ENCODE measurements at regions not wholly inside any gene's neighbourhood (a gene's known extent, or its start where the extent isn't known, plus 50 kb on each side); places are given as distances from the start of the nearest gene placed in this dataset.

DNA sequence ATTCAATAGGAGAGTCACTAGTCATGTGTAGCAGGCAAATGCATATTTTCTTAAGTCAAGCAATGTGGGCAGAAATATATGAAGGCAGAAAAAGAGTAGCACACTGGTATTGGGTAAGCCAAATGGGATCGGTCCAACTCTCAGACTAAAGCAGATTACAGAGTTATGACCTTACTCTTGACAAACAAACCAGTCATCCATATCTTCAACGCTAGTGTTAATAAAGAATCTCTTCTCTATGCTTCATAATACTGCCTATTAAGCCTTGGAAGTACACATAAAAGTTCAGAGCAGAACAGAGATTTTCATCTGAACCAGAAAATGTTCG is 320.2 kb upstream of the JARID2 start:
- DNase-seq (ENCODE audit: low read depth in 2 of 2), result no peak

DNA sequence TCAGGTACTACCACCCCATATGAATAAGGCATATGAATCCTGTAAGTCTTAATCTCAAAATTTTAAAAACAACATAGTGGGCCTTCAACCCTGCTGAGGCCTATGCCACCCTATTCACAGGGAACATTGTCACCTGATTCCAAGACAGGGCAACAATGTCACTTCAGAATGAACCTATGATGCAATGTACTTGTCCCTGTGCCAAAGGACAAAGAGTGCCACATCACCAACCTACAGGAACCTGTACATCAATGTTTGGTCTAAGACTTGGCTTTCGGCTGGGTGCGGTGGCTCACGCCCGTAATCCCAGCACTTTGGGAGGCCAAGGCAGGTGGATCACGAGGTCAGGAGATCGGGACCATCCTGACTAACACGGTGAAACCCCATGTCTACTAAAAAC is 318.5 kb upstream of the JARID2 start:
- no peak for DNase-seq (ENCODE audit: low read depth in 2 of 2)

DNA sequence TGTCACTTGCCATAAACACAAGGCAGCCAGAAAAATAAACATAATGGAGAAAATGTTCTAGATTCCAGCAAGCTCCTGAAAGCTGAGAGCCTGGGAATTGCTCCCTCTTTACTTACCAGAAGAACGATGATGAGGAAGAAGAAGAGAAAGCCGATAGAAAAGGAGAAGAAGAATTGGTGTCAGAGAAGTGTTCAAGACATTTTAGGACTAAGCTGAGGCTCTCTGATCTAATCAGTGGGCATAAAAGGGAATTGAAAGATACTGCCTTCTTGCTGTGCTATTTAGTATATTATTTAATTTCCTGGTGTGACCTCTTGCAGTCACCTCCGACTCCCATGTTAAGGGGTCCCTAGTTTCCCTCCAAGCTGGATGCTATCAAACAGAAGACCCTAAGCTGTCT is 316.6 kb upstream of the JARID2 start:
- no peak for DNase-seq (ENCODE audit: low read depth in 2 of 2)

DNA sequence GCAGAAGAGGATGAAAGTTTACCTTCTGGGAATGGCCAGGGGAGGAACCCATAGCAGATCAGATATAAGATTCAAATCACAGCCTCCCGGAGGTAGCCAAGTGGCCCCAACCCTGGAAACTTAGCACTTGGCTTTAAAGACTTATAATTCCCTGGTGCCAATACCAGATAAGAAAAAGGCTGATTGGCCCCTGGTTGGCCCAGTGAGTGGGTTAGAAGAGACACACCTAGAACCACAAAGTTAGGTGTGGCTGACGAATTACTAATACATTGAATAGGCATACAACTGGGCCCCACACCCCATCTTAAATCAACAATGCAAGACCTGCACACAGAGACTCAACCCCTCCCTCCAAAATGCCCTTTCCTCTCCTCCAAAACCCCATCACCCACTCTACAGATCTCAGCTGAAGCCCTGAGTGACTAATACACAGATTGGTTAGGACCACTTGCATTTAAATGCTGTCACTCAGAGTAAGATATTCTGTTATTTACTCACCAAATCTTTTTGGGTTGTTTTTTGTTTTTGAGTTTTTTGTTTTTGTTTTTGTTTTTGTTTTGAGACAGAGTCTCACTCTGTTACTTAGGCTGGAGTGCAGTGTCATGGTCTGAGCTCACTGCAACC is 315.4 kb upstream of the JARID2 start:
- DNase-seq (ENCODE audit: low read depth in 2 of 2), result no peak

DNA sequence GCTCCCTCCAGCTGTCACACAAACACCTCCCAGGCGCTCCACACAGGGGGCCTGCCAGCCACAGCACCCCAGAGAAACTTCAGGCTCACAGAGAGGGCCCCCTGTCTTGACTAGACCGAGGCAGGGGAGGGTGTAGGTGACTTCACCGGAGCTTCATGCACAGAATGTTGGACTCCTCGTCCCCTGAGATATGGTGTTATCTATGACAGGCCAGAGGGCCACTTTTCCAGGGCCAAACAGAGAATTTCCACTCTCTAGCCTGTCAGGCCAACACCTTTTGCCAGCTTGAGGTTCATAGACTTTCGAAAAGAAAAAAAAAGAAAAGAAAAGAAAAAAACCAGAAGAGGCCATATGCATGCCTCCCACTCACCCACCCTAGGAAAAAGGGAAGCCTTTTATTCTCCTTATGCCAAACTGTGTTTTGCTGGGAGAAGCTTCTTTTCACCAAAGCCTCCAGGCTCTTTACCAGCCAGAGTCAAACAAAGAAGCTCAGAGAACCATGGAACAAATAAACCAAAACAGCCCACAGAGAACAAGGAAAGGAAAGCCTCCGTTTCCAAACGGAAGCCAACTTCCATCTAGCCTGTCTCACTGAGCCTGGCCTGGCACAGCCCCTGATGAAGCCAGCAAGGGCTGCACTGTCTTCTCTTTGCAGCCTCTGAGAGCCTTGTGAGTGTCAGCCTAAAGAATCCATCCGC is 313.2 kb upstream of the JARID2 start:
- no peak for DNase-seq (ENCODE audit: low read depth in 2 of 2)

DNA sequence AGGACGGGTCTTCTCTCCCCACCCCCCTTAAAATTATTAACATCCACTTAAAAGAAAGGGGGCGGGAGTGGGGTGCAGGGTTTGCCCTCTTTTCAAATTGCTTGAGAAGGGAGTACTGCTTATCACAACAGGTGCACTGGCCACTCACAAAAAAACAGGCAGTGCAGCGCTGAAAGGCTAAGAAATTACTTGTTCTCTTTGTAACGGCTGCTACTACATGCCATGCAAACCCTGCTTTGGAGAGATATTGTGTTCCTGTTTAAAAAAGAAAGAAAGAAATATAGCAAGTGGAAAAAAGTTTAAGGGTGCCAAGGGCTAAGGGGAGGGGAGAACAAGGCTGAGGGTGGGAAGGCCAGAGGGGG is 312.7 kb upstream of the JARID2 start:
- DNase-seq (ENCODE audit: low read depth in 2 of 2), result no peak

DNA sequence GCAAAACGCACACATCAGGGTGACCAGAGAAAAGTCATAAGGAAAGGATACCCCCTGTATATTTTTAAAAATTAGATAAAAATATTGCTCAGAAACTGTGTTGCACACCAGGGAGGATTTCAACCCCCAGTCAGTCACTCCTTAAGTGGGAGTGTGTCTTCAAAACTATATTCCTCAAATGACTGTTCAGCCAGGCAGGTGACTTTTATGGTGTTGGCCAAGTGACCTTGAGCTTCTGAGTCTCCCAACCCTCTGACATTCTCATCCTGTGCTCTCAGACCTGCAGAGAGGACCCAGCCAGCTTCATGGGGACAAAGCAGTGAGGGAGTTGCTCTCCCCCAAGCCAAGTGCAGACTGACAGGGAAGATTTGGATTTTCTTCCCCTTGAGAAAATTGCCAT is 311.9 kb upstream of the JARID2 start:
- no peak for DNase-seq (ENCODE audit: low read depth in 2 of 2)

DNA sequence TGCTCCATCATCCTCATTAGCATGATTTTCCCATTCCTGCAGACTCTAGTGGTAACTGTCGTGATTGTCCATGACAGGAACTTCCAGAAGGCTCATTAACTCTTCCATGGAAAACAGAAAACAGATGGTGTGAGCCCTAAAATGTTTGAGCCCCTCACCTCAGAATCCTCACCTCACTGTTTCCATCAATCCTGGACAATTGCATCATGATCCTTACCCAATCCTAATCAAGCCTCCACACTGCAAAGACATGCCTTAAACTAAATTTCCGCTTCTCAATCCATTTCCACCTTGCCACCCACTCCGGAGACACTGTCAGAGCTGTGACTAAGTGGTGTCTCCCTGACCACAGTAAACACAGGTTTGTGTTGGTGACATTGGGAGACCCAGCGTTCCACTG is 311.0 kb upstream of the JARID2 start:
- DNase-seq (ENCODE audit: low read depth in 2 of 2), result no peak

DNA sequence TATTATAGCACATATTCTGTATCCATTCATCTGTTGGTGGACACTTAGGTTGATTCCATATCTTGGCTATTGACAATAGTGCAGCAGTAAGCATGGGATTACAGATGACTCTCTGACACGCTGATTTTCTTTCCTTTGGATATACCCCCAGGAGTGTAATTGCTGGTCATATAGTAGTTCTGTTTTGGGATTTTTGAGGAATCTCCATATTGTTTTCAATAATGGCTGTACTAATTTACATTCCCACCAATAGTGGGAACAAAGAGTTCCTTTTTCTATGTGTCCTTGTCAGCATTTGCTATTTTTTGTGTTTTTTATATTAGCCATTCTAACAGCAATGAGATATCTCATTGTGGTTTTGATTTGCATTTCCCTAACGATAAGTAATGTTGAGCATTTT is 309.0 kb upstream of the JARID2 start:
- no peak for DNase-seq (ENCODE audit: low read depth in 2 of 2)

DNA sequence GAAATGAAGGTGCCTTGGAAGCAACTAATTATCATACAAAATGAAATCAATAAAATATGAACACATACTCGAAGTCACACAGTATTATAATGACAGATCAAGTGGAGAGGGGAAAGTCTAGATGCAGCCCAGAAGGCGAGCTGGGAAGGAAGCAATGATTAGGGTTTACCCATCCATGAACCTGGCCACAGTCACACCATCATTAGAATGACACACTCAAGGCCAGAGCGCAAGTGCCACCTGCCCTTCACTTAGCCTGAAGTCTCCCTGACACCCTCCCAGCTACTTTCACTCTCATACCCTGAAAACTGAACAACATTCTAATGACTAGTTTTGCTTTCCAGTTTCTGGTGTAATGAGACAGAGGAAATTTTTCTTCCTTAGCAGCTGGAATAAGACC is 302.8 kb upstream of the JARID2 start:
- DNase-seq (ENCODE audit: low read depth in 2 of 2), result no peak

DNA sequence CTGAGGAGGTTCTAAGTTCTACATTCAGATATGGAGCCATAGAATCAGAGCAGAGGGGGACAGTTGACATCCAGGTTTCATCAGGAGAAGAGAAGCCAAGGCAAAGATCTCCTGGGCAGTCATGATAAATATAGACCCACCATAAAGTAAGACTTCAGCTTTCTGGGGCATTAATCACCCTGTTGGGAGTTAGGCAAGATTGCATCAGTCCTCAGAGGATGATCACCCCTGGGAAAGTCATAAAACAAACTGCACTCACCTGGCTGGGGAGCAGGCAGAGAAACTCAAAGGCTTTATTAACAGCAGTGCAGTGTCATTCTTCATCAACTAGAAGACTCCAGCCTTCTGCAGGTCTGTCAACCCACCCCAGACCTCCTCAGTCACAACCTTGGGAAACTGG is 301.3 kb upstream of the JARID2 start:
- DNase-seq (ENCODE audit: low read depth in 2 of 2), result no peak

DNA sequence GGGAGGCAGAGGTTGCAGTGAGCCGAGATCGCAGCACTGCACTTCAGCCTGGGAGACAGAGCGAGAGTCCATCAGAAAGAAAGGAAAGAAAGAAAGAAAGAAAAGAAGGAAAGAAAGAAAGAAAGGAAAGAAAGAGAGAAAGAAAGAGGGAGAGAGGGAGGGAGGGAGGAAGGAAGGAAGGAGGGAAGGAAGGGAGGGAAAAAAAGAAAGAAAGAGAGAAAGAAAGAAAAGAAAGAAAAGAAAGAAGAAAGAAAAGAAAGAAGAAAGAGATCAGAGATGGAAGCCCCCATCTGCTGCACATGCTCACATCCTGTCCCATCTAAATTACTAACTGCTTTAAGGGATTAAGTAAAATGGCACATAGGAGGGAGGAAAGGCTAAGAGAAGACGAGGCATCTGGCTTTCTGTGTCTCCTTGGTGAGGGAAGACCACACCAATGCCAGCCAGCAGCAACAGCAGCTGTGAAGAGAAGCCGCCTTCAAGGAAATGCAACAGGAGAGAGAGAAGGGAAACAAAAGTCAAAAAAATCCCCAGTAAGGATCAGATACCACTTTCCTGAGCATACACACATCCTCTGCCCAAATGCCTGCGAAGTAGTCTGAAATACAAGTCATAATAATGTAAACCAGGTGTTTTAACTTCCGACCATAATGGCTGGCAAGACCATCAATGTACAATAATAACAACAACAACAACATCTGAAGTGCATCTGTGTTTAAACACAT is 300.2 kb upstream of the JARID2 start:
- DNase-seq (ENCODE audit: low read depth in 2 of 2), result no peak

DNA sequence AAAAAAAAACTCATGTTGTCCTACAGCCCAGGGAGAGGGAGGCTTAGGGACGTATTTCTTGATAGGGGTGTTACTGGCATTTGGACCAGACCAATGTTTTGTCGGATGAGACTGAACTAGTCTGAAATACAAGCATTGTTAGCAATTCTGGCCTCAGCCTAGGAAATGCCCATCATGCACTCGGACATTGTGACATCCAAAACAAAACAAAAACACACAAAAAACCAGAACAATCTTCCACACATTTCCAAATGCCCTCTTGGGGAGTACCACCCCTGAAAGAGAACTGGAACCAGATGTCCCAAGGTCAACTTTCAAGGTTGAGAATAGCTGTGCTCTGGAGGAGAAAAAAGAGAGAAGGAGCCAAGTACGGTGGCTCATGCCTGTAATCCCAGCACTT is 299.1 kb upstream of the JARID2 start:
- no peak for DNase-seq (ENCODE audit: low read depth in 2 of 2)

DNA sequence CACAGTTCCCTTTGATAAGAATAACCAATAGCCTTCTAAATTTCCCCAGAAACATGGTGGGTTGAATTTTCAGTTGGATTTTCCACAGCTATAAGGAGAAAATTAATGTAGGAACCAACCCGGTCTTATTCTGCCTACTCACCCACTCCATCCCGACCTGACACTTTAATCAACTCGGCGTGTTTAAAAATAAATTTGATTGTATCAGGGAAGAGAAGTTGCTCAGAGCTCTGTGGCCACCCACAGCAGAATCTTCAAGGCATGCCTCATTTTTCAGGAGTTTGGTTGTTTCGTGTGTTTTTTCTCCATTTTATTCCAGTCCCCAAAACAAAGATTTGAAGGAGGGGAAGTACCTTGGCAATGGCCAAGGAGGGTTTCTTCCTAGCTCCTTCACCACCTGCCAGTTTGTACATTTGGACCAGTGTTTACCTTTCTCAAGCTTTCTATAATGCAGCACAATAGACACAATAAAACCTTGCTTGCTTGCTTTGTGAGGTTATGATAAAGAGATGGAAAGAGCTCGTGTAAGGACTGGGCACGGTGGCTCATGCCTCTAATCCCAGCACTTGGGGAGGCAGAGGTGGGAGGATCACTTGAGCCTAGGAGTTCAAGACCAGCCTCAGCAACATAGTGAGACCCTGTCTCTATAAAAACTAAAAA is 297.2 kb upstream of the JARID2 start:
- no peak for DNase-seq (ENCODE audit: low read depth in 2 of 2)

DNA sequence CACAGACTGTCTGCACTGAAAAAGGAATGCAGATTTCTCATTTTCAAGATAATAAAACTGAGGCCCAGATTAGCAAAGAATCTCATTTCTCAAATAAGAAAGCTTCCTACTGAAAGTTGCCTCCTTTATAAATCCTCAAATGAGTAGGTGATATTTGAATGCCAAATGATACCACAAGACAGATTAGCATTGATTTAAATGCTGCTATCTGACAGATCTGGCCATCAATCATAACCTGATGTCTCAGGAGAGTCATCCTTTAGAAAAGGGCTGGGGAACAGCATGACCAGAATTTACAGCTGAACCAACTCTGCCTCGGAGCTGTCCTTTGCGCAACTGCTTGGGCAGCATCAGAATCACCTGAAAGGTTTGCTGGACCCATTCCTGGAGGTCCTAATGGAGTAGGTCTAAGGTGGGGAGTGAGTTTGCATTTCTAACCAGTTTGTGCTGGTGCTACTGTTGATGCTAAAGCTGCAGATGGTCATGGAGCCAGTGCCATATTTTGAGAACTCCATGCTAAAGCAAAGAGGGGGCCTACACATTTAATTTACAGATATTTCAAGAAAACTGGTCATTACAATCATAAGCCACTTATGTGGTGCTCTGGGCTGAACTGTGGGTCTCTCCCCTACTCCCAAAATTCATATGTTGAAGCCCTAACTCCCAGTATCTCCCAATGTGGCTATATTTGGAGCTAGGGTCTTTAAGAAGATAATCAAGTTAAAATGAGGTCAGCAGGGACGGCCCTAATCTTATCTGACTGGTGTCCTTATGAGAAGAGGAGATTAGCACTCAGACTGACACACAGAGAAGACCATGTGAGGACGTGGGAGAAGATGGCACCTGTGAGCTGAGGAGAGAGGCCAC is 295.5 kb upstream of the JARID2 start:
- no peak for DNase-seq (ENCODE audit: low read depth in 2 of 2)

DNA sequence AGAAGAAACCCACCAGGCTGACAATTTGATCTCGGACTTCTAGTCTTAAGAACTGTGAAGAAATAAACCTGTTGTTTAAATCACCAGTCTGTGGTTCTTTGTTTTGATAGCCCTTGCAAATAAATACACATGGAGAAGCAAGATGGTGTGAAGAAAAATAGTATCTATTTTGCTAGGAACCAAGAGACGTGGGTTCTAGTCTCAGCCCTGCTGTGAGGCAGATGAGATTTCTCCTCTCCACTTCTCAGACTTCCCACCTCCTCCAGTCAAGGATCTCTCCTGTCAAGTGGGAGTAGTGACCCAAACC is 294.9 kb upstream of the JARID2 start:
- DNase-seq (ENCODE audit: low read depth in 2 of 2), result no peak

DNA sequence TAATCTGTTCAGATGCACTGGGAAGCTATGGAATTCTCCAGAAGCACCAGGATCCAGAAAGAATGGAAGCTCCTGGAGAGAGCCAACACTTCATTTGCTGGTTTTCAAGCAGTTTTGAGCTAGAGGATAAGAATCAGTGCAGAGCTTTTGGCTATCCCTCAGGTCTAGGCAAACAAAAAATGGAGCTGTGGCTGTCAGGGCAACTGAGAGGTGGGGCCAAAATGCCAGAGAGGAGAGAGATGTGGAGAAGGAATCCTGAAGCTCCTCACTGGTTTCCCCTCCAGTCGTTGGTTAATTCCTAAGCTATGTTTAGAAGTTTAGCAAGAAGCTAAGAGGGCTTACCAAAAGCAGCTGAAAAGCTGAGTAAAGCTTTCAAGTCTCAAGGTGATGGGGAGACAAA is 294.2 kb upstream of the JARID2 start:
- DNase-seq (ENCODE audit: low read depth in 2 of 2), result no peak

DNA sequence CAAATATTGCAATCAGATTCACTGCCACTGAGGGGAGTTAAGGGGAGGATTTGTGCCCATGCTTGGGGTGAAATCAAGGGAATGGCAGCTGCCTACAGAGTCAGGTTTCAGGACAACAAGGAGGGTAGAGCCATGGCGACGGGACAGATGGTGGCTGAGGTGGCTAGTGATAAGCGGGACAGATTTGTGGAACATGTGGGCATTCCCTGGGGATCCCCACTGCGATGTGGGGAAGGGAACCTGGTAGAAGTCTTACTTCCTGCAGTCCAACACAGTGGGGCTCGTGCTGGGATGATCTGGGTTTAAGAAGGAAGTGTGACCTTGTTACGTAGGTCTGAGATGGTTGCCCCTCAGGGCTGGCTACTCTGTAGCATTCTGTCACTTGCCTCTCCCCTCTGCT is 292.0 kb upstream of the JARID2 start:
- no peak for DNase-seq (ENCODE audit: low read depth in 2 of 2)

DNA sequence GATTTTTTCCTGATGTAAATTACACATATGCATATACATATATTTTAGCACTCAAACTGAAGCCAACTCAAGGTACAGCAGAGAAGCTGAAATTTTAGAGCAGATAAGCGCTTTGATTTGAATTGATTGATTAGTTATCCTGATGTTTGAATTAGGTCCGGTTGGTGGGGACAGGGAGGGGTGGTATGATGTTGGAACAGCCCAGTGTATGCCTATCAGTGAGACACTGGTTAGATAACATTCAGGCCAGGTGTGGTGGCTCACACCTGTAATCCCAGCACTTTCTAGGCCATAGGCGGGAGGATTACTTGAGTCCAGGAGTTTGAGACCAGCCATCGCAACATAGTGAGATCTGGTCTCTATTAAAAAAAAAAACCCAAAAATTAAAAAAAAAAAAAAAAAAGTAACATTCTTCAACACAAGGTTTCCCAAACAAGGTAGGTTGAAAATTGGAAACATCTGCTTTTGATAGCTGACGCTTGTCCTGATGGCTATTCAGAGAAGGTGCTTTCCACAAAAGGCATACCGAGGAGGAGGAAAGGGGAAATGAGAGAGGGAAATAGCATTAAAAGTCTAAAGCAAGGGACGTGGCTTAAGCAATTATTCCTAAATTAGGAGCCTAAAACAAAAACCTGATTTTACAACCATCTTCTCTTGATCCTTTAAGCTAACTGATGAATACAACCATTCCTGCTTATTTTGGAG is 288.4 kb upstream of the JARID2 start:
- DNase-seq (ENCODE audit: low read depth in 2 of 2), result no peak

DNA sequence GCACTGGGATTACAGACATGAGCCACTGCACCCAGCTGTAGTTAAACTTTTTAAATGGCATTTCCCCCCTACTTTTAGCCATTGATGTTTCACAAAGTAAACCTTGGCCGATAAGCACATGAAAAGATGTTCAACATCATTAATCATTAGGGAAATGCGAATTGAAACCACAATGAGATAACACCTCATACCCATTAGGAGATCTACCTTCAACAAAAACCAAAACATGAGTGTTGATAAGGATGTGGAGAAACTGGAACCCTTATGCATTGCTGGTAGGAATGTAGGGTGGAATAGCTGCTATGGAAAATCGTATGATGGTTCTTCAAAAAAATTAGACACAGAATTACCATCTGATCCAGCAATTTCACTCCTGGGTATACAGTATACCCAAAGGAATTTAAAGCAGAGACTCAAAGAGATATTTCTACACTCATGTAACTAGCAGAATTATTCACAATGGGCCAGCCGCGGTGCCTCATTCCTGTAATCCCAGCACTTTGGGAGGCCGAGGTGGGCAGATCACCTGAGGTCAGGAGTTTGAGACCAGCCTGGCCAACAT is 286.5 kb upstream of the JARID2 start:
- no peak for DNase-seq (ENCODE audit: low read depth in 2 of 2)

DNA sequence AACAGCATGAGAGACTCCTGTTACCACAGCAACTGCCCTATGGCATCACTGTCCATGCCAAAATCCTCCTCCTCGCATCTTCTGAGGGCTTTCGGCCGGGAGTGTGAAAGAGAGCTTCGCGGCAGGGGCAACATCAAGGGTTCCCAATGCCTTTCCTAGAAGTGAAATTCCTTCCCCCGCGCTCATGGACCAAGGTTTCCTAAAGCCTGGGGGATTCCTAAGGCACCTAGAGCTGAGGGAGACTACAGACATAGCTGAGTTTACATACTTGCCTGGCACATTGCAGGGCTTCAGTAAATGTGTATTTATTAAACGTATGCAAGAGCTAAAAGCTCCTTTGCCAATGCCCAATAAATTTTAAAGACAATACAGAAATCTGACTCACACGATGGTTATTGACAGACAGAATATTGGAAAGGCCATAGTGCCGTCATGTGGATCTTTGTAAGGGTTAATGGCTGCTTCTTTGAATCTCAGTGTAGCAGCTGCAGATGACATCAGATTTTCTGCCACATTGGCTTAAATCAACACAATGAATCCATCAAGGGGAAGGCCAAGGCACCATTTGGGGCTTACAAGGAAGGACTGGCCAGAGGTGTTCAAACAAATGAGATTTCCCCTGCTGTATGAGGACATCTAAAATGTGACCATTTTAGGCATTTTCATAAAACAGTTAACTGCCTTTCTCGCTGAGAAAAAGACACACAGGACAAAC is 281.2 kb upstream of the JARID2 start:
- no peak for DNase-seq (ENCODE audit: low read depth in 2 of 2)
